Esophagus muscularis mucosa (tissue), 4 donors: ENCODE measurements at regions not wholly inside any gene's neighbourhood (a gene's known extent, or its start where the extent isn't known, plus 50 kb on each side); places are given as distances from the start of the nearest gene placed in this dataset.

ENCODE experiments used
- DNase-seq: peaks from one replicate; pipeline ENCODE4 v3.0.0-alpha.2; 2017; ENCODE audit errors: extremely low spot score
- H3K27ac ChIP-seq, 4 donors: fragments of 200-600 bp; sonication (generic); replicated peaks in 1 of 4; 1 replicate in 3 of 4; 2 replicates in 1 of 4; pipeline ENCODE4 v1.5.1; 2016 to 2019; ENCODE audit warnings: mild to moderate bottlenecking in 1 of 4
- H3K27me3 ChIP-seq, 4 donors: fragments of 200-600 bp; sonication (generic); one replicate each; pipeline versions ENCODE4 v1.5.1 to v1.6.0; 2016 to 2019
- H3K36me3 ChIP-seq, 4 donors: fragments of 200-600 bp; sonication (generic); one replicate each; pipeline ENCODE4 v1.5.1; 2016 to 2019
- H3K4me1 ChIP-seq, 4 donors: fragments of 200-600 bp; sonication (generic); one replicate each; pipeline ENCODE4 v1.5.1; 2016 to 2019
- H3K4me3 ChIP-seq, 4 donors: fragments of 200-600 bp; sonication (generic); 1 replicate in 2 of 4; 2 replicates in 2 of 4; pipeline ENCODE4 v1.5.1; 2016 to 2019; ENCODE audit warnings: mild to moderate bottlenecking in 4 of 4, moderate library complexity in 1 of 4
- H3K9me3 ChIP-seq, 4 donors: fragments of 200-600 bp; sonication (generic); 1 replicate in 3 of 4; 2 replicates in 1 of 4; pipeline ENCODE4 v1.5.1; 2016 to 2019
- EP300 ChIP-seq: sonication (generic); formaldehyde crosslinking; IDR thresholded peaks from one replicate; pipeline ENCODE4 v1.6.1; 2017; ENCODE audit warnings: antibody characterized with exemption
- POLR2A ChIP-seq: fragments of 450-650 bp; IDR thresholded peaks from one replicate; pipeline ENCODE4 v1.6.1; 2017; ENCODE audit warnings: antibody characterized with exemption, moderate library complexity, mild to moderate bottlenecking, low read depth
- POLR2AphosphoS5 ChIP-seq, 2 donors: sonication (generic); formaldehyde crosslinking; IDR thresholded peaks; one replicate each; pipeline ENCODE4 v1.6.1; 2017; ENCODE audit warnings: antibody characterized with exemption in 2 of 2
- WGBS: methylation state at CpG from one replicate; pipeline ENCODE4 v1.1.5; 2018; 5-methylcytosine and 5-hydroxymethylcytosine counted together
- intact Hi-C: fragments of 100-400 bp; cut with DNase I; formaldehyde crosslinking; loops from one replicate; pipeline ENCODE4 v1.15.1; 2023
- TF ChIP-seq, protein P1 (sequence below), 3 experiments: fragments of 200-600 bp in 2 of 3; fragments of 450-650 bp in 1 of 3; sonication (generic) in 2 of 3; IDR thresholded peaks; one replicate each; pipeline ENCODE4 v1.5.1; 2017 to 2019; ENCODE audit warnings: antibody characterized with exemption in 3 of 3, mild to moderate bottlenecking in 2 of 3, moderate library complexity in 1 of 3

DNA sequence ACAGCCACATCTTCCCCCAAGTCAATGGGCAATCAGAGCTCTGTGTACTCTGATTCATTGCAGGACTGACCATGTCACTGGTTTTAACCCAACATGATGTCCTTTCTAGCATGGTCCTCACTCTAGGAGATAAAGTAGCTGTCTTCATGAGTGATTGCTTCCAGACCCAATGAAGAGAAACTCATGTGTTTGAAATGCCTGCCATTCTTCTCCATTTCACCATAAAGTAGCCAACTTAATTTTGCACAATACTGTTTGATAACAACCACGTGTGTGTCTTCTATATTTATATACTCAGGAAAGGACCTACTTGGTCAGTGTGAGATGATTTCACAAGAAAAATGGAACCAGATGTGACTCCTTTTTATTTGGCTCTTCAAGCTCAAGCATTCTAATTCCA lies 172.5 kb downstream of the AXIN2 start:
- Histone ChIP-seq H3K9me3 (no peaks in the 10 kb centered on the region), H3K4me1 (no peaks in the 10 kb centered on the region), H3K27ac (no peak overlapping the region), H3K27me3 (no peaks in the 10 kb centered on the region), H3K4me3 (no peak overlapping the region), H3K36me3 (no peaks in the 10 kb centered on the region)
- DNase-seq, result no peak
- intact Hi-C loops, result no loop called here
- WGBS, result 50% methylated on average over 1 of the region's 1 CpG
- TF ChIP-seq POLR2A (no peak), POLR2AphosphoS5 (IDR thresholded peaks at IDR 0.05) (no peak), EP300 (no peak)
- TF ChIP-seq, protein P1, sequence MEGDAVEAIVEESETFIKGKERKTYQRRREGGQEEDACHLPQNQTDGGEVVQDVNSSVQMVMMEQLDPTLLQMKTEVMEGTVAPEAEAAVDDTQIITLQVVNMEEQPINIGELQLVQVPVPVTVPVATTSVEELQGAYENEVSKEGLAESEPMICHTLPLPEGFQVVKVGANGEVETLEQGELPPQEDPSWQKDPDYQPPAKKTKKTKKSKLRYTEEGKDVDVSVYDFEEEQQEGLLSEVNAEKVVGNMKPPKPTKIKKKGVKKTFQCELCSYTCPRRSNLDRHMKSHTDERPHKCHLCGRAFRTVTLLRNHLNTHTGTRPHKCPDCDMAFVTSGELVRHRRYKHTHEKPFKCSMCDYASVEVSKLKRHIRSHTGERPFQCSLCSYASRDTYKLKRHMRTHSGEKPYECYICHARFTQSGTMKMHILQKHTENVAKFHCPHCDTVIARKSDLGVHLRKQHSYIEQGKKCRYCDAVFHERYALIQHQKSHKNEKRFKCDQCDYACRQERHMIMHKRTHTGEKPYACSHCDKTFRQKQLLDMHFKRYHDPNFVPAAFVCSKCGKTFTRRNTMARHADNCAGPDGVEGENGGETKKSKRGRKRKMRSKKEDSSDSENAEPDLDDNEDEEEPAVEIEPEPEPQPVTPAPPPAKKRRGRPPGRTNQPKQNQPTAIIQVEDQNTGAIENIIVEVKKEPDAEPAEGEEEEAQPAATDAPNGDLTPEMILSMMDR (IDR thresholded peaks at IDR 0.05), result no peak

DNA sequence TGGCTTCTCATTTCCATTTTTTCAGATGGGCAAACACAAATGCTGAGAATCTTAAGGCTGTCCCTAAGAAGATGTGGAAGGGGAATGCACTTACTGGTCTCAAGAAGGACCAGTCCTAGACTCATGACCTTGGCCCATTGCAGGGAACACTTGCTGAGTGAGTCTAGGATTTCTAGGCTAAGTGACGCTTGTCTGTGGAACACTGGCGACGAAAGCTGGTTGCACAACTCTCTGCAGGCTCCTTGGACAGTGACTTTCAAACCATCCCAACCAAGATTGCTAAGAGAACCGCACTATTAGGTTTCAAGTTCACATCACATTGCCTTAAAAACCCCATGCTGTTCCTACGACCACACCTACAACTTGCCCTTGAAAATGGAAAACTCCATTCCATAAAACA lies 174.1 kb downstream of the AXIN2 start:
- no peaks in the 10 kb centered on the region for H3K9me3 ChIP-seq
- intact Hi-C loops, result no loop called here
- no peak overlapping the region for H3K4me3 ChIP-seq
- TF ChIP-seq POLR2A (no peak), EP300 (no peak), POLR2AphosphoS5 (IDR thresholded peaks at IDR 0.05) (no peak)
- TF ChIP-seq, protein P1 (IDR thresholded peaks at IDR 0.05), result no peak
- no peak overlapping the region for H3K27ac ChIP-seq
- WGBS, result 95% methylated on average over 2 of the region's 5 CpGs
- no peaks in the 10 kb centered on the region for H3K4me1 ChIP-seq
- no peaks in the 10 kb centered on the region for H3K27me3 ChIP-seq
- H3K36me3 ChIP-seq, result no peaks in the 10 kb centered on the region
- no peak for DNase-seq

DNA sequence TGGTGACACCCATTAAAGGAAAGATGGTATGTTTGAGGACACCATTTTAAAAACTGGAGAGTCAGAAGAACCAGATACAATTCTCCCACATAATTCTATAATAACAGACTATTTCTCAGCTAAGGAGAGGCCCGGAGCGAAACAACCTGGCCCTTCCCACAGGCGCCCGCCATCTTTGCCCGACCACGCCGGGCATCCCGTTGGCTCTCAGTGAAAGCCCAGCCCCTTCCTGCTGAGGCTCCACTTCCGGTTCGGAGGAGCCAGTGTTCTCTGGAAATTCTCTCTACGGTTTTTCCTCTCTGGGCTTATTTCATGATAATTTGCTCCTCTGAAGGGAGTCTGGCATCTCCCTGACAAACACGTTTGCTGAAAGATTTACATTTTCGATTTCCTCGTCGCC lies 175.7 kb downstream of the AXIN2 start:
- Histone ChIP-seq H3K9me3 (no peaks in the 10 kb centered on the region), H3K4me3 (no peak overlapping the region), H3K36me3 (no peaks in the 10 kb centered on the region), H3K27ac (no peak overlapping the region), H3K27me3 (no peaks in the 10 kb centered on the region), H3K4me1 (no peaks in the 10 kb centered on the region)
- WGBS, result 95% methylated on average over 15 of the region's 15 CpGs
- no peak for TF ChIP-seq POLR2AphosphoS5 (IDR thresholded peaks at IDR 0.05)
- TF ChIP-seq, protein P1 (IDR thresholded peaks at IDR 0.05), result no peak
- no peak for TF ChIP-seq EP300
- TF ChIP-seq POLR2A, result no peak
- intact Hi-C loops, result no loop called here
- no peak for DNase-seq

DNA sequence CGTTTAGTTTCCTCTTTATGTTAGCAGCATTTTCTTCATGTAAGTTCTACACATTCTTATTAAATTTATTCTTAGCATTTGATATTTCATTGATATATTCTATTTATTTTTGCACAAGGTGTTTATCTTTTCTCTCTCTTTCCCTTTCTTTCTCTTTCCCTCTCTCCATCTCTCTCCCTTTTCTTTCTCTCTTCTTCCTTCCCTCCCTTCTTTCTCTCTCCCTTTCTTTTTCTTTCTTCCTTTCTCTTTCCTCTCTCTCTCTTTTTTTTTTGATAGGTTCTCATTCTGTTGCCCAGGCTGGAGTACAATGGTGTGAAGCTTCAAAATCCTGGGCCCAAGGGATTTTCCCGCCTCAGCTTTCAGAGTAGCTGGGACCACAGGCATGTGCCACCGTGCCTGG lies 176.4 kb downstream of the AXIN2 start:
- Histone ChIP-seq H3K27me3 (no peaks in the 10 kb centered on the region), H3K4me3 (no peak overlapping the region), H3K4me1 (no peaks in the 10 kb centered on the region), H3K27ac (no peak overlapping the region), H3K36me3 (no peaks in the 10 kb centered on the region), H3K9me3 (no peaks in the 10 kb centered on the region)
- 91% methylated on average over 3 of the region's 3 CpGs for WGBS
- TF ChIP-seq EP300 (no peak), POLR2AphosphoS5 (IDR thresholded peaks at IDR 0.05) (no peak), POLR2A (no peak)
- TF ChIP-seq, protein P1 (IDR thresholded peaks at IDR 0.05), result no peak
- no peak for DNase-seq
- intact Hi-C loops, result no loop called here

DNA sequence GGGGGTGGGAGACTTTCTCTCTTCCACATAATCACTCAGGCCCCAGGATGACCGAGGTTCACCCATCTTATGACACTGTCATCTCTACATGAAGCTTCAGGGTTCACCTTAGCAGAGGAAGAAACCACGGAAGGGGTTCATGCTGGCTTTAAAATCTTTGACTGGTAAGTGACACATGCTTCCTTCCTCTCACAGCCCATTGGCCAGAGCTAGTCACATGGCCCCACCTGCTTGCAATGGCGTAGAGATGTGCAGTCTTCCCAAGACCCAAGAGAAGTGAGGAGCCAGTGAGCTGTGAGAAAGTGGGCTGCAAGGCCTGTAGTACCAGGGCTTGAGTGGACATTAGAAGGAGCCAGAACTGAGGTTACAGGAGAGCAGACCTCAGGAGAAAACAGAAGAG lies 180.3 kb downstream of the AXIN2 start:
- H3K9me3 ChIP-seq, result no peaks in the 10 kb centered on the region
- no peak for DNase-seq
- no peak overlapping the region for H3K27ac ChIP-seq
- H3K4me1 ChIP-seq, result no peaks in the 10 kb centered on the region
- intact Hi-C loops, result no loop called here
- no peak overlapping the region for H3K4me3 ChIP-seq
- no peaks in the 10 kb centered on the region for H3K27me3 ChIP-seq
- TF ChIP-seq POLR2A (no peak), POLR2AphosphoS5 (IDR thresholded peaks at IDR 0.05) (no peak), EP300 (no peak)
- TF ChIP-seq, protein P1 (IDR thresholded peaks at IDR 0.05), result no peak
- 88% methylated on average over 3 of the region's 3 CpGs for WGBS
- no peaks in the 10 kb centered on the region for H3K36me3 ChIP-seq
